ENCODE measurements at regions not wholly inside any gene's neighbourhood (a gene's known extent, or its start where the extent isn't known, plus 50 kb on each side); places are given as distances from the start of the nearest gene placed in this dataset.

GRCh38 chr18:47418746-47419145 lies 167.3 kb upstream of the SKOR2 start:
- Histone ChIP-seq H3K9me3 (ENCODE audit: insufficient read depth, low read depth) (no peaks in the 10 kb centered on the region), H3F3A (ENCODE audit: insufficient read depth, low read depth) (no peaks in the 10 kb centered on the region), H3K9me2 (ENCODE audit: insufficient read depth) (no peaks in the 10 kb centered on the region), H3K4me2 (no peak overlapping the region), H3K4me1 (replicated peaks; ENCODE audit: insufficient read depth) (no peaks in the 10 kb centered on the region), H3K27ac (no peak overlapping the region), H4K20me1 (ENCODE audit: insufficient read depth) (no peaks in the 10 kb centered on the region), H2AFZ (no peak overlapping the region), H3K79me2 (ENCODE audit: low read depth) (no peaks in the 10 kb centered on the region), H3K27me3 (ENCODE audit: insufficient read depth, low read depth) (peaks cover 34% of the 10 kb centered on the region), H3K4me3 (no peak overlapping the region), H3K36me3 (ENCODE audit: low read depth) (no peaks in the 10 kb centered on the region)
- CTCF ChIA-PET: interaction anchor here (0.7 kb wide), 1 partner anchor 632 kb away, joined by 12 read pairs; no protein-coding TSS in a partner anchor
- POLR2A ChIA-PET (ENCODE audit: unreplicated experiment): no interaction called here
- no peak for TF ChIP-seq CTCF (conservative IDR thresholded peaks at IDR 0.05)
- TF ChIP-seq EZH2 (IDR thresholded peaks at IDR 0.05; ENCODE audit: low read depth): no peak
- intact Hi-C loops (cut with micrococcal nuclease; ENCODE audit: unreplicated experiment): no loop called here
- DNase-seq: no peak
- BruUV-seq (replicated peaks): no TSS peak

- no peaks in the 10 kb centered on the region for H3K9me2 ChIP-seq (ENCODE audit: insufficient read depth)
- no peak for DNase-seq
- H4K20me1 ChIP-seq (ENCODE audit: insufficient read depth): no peaks in the 10 kb centered on the region
- H3K4me3 ChIP-seq: no peak overlapping the region
- no peak overlapping the region for H3K4me2 ChIP-seq
- intact Hi-C loops (cut with micrococcal nuclease; ENCODE audit: unreplicated experiment): no loop called here
- H3K27me3 ChIP-seq (ENCODE audit: insufficient read depth, low read depth): peaks cover 43% of the 10 kb centered on the region
- TF ChIP-seq CTCF (conservative IDR thresholded peaks at IDR 0.05) (no peak), EZH2 (IDR thresholded peaks at IDR 0.05; ENCODE audit: low read depth) (no peak)
- POLR2A ChIA-PET (ENCODE audit: unreplicated experiment): no interaction called here
- no peaks in the 10 kb centered on the region for H3K36me3 ChIP-seq (ENCODE audit: low read depth)
- BruUV-seq (replicated peaks): no TSS peak
- no peaks in the 10 kb centered on the region for H3F3A ChIP-seq (ENCODE audit: insufficient read depth, low read depth)
- CTCF ChIA-PET: no interaction called here
- H2AFZ ChIP-seq: no peak overlapping the region
- no peaks in the 10 kb centered on the region for H3K4me1 ChIP-seq (replicated peaks; ENCODE audit: insufficient read depth)
- H3K79me2 ChIP-seq (ENCODE audit: low read depth): no peaks in the 10 kb centered on the region
- no peaks in the 10 kb centered on the region for H3K9me3 ChIP-seq (ENCODE audit: insufficient read depth, low read depth)
- H3K27ac ChIP-seq: no peak overlapping the region
These were observed 166.3 kb upstream of the SKOR2 start for GRCh38 chr18:47417807-47418206.

GRCh38 chr18:47415881-47416280 lies 164.4 kb upstream of the SKOR2 start:
- TF ChIP-seq CTCF (conservative IDR thresholded peaks at IDR 0.05): no peak
- TF ChIP-seq EZH2 (IDR thresholded peaks at IDR 0.05; ENCODE audit: low read depth): no peak

More at GRCh38 chr18:47415881-47416280, 164.4 kb upstream of the SKOR2 start:
- POLR2A ChIA-PET (ENCODE audit: unreplicated experiment): no interaction called here
- H3K27ac ChIP-seq: no peak overlapping the region
- no peak overlapping the region for H2AFZ ChIP-seq
- no TSS peak for BruUV-seq (replicated peaks)
- no peaks in the 10 kb centered on the region for H3K4me1 ChIP-seq (replicated peaks; ENCODE audit: insufficient read depth)
- no peaks in the 10 kb centered on the region for H3K9me2 ChIP-seq (ENCODE audit: insufficient read depth)
- DNase-seq: no peak
- intact Hi-C loops (cut with micrococcal nuclease; ENCODE audit: unreplicated experiment): no loop called here
- H3K36me3 ChIP-seq (ENCODE audit: low read depth): no peaks in the 10 kb centered on the region
- H3F3A ChIP-seq (ENCODE audit: insufficient read depth, low read depth): no peaks in the 10 kb centered on the region
- CTCF ChIA-PET: no interaction called here
- H3K27me3 ChIP-seq (ENCODE audit: insufficient read depth, low read depth): peaks cover 51% of the 10 kb centered on the region
- no peaks in the 10 kb centered on the region for H3K79me2 ChIP-seq (ENCODE audit: low read depth)
- no peaks in the 10 kb centered on the region for H3K9me3 ChIP-seq (ENCODE audit: insufficient read depth, low read depth)
- H4K20me1 ChIP-seq (ENCODE audit: insufficient read depth): no peaks in the 10 kb centered on the region
- H3K4me2 ChIP-seq: no peak overlapping the region
- no peak overlapping the region for H3K4me3 ChIP-seq
